ENCODE measurements at regions not wholly inside any gene's neighbourhood (a gene's known extent, or its start where the extent isn't known, plus 50 kb on each side); places are given as distances from the start of the nearest gene placed in this dataset.

DNA sequence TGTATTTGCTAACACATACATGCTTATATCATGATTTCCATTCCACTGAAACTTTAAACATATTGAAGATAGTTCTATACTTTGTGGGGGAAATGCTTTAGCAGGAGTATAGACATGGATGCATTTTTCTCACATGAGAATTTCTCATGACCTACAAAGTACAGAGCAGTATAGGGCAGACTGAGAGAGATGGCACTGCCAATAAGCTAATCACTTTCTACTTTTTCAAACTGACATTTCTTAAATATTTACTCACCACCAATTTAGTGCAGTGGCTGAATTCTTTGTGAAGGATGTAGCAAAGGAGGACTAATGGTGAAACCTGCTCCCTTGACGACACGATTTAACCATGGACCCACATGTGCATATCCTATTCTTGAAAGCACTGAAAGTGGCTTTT lies 923.5 kb downstream of the ADGRL2 start:
- TF ChIP-seq, protein P1, sequence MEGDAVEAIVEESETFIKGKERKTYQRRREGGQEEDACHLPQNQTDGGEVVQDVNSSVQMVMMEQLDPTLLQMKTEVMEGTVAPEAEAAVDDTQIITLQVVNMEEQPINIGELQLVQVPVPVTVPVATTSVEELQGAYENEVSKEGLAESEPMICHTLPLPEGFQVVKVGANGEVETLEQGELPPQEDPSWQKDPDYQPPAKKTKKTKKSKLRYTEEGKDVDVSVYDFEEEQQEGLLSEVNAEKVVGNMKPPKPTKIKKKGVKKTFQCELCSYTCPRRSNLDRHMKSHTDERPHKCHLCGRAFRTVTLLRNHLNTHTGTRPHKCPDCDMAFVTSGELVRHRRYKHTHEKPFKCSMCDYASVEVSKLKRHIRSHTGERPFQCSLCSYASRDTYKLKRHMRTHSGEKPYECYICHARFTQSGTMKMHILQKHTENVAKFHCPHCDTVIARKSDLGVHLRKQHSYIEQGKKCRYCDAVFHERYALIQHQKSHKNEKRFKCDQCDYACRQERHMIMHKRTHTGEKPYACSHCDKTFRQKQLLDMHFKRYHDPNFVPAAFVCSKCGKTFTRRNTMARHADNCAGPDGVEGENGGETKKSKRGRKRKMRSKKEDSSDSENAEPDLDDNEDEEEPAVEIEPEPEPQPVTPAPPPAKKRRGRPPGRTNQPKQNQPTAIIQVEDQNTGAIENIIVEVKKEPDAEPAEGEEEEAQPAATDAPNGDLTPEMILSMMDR (IDR thresholded peaks at IDR 0.05; ENCODE audit: low read depth, low read length): no peak
- no peak for TF ChIP-seq MAX (IDR thresholded peaks at IDR 0.05; ENCODE audit: low read depth, low read length)
- TF ChIP-seq POLR2A (IDR thresholded peaks at IDR 0.05; ENCODE audit: extremely low read depth, insufficient read length): no peak
- TF ChIP-seq MYC (IDR thresholded peaks at IDR 0.05; ENCODE audit: low read depth, low read length): no peak

All from NB4 (cell line).